ENCODE measurements at regions not wholly inside any gene's neighbourhood (a gene's known extent, or its start where the extent isn't known, plus 50 kb on each side); places are given as distances from the start of the nearest gene placed in this dataset.

DNA sequence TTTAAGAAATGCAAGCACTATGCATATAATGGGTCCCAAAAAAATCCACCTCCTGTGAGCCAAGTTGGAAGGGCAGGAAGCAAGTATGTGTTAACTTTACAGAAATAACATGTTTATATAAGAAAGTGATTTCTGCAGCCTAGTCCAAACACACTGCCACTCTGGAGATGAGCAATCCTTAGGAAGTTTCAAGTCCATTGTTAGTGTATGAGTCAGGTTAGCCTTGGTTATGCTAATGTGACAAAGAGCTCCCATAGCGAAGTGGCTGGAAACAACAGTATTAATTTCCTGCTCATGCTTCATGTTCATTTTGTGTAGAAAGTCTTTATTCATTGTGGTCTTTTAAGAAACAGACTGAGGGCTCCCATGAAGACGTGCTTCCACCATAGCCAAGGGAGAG, 121.4 kb downstream of the TBXT start:
- DNase-seq, result no peak

DNA sequence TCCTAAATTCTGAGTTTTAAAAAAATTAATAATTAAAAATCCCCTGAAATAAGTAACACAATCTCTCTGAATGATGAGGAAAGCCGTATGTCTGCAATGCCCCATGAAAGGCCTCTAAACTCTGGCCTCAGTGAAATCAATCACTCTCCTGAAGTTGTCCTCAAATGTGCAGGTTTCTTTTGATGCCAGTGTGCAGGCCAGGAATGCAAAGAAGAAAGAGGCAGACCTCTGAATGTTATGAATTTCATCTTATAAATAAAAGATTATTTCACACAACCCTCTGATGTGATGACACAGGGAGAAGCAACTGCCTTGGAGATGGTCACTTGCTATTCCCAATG, 121.8 kb downstream of the TBXT start:
- DNase-seq, result no peak

DNA sequence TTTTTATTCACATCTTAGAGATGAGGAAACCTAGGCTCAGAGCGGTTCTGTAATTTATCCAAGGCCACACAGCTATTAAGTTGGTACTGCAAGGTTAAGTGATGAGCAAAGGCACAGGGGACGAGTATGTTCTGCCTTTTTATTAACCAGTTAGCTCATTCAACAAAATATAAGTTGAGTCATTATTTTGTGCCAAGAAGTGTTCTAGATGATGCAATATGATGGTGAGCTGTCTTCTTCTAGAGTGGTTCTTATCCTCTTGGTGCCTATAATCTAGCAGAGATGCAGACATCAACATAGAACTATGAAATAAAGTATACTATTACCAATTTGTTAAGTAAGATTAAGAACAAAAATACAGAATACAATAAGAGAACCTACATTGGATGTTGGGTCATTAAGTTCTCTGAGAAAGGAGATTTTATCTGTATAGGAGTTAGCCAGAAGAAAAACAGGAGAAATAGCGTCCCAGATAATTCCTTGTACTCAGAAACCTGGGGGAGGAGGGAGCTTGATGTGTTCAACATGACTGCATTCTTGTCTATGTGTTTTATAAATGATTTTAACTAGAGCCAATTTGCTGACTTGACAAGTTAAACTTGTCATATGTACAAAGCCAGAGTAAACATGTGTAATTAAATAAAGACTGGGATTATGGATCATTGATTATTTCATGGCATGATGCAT, 122.3 kb downstream of the TBXT start:
- no peak for DNase-seq

DNA sequence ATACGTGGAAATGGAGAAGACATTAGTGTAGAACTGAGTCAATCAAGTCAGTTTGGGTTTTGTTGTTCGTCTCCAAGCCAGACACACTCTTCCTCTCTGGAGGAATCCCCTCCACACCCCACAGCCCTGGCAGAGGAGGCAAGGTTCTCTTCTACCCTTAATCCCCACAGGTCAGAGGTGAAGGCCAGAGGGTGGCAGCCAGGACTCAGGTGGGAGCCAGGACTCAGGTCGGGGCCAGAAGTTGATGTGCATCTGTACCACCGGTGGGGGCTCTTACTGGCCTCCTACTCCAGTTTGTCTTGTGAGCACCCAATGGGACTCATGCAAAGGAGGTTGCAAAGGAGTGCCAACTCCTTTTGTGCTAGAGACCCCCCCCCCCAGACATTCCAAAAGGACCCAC, 126.4 kb downstream of the TBXT start:
- DNase-seq, result no peak

DNA sequence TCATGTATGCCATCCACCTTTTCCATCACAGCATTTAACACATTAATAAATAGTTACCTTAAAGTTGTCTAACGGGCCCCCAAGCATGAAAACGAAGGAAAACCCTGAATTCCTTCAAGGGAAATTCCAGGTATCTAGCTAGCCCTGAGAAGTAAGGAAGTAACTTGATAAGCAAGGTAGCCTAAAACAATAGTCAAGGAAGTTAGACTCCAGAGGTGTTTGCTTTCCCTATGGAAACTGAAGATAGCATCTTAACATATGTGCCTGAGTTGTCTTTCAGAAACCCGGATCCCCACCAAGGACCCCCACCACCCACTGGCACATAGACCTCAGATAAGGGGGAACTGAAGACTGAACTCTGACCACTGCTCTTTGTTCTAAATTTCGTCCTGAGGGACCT, 127.4 kb downstream of the TBXT start:
- DNase-seq, result no peak

DNA sequence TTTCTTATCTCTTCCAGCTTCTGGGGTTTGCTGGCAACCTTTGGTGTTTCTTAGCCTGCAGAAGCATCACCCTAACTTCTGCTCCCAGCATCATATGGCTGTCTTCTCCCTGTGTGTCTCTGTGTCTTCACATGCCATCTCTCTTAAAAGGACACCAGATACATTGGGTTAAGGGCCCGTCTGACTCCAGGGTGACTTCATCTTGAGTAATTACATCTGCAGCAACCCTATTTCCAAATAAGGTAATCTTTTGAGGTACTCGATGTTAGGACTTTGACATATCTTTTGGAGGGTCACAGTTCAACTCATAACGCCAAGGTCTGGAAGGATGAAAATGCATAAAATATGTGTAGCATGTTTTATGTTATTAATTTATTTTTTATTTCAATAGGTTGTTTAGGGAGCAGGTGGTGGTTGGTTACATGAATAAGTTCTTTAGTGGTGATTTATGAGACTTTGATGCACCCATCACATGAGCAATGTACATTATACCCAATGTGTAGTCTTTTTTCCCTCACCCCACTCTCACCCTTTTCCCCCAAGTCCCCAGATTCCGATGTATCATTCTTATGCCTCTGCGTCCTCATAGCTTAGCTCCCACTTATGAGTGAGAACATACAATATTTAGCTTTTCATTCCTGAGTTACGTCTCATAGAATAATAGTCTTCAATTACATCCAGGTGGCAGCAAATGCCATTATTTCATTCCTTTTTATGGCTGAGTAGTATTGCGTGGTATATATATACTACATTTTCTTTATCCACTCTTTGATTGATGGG, 131.1 kb downstream of the TBXT start:
- no peak for DNase-seq

DNA sequence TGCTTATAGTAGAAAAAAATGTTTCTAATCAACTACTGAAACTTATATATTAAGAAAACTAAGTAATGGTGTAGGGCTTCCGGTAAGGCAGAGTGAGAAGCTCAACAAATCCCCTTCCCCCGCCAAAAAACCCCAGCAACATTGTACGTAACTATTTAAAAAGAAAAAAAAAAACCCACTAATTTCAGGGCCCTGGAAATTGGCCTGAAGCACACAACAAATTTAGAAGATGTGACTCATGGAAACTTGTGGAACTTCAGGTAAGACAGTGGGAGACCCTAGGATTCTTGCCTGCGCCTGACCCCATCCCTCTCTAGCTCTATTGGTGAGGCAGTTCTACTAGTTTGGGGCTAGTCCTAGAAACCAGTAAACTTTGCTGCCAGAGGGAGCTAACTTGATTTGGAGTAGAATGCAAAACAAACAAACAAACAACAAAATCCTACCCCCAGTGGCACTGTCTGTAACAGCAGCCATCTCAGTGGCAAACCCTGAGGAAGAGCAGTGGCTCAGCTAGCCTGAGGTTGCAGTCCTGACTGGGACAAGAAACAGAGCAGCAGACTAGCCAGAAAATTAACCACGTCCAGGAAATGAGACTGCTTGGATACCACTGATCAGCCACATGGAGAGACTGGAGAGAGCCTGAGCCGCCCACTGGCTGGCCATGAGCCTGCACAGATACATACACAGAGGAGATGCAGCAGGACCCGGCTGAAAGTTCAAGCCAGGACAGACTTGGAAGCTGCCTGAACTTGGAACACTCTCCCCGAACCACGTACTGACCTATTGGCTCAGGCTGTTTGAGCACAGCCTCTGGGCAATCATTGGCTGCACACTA, 135.1 kb downstream of the TBXT start:
- no peak for DNase-seq

DNA sequence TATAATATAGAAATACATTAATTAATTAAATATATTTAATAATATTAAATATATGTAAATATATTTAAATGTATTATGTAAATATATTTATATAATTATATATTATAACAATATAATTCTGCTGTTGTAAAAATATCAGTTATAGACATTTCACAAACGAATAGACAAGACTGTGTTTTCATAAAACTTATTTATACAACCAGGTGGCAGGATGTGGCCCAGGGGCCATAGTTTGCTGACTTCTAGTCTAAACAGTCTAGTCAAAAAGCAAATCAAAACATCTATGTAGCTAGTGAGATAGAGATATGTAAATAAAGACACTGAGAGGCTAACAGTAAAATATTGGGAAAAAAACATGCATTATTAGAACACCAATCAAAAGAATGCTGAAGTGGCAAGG, 136.4 kb downstream of the TBXT start:
- DNase-seq, result no peak

DNA sequence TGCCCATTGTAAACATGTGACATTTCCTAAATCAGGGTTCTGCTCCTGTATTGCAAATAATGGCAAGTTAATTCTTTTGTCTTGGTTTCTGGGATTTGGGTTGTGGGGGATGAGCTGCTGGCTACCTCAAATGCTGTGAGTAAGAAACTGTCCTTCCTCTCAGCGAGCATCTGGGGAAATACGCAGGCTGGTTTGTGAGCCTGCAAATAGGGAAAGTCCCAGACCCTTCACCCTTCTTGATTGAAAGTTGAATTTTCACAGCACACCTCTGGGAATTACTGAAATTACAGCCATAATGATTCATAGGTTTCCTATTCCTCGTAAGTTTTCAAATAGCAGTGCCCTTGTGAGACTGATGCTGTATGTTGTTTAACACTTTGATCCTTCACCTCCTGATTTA, 138.1 kb downstream of the TBXT start:
- no peak for DNase-seq

DNA sequence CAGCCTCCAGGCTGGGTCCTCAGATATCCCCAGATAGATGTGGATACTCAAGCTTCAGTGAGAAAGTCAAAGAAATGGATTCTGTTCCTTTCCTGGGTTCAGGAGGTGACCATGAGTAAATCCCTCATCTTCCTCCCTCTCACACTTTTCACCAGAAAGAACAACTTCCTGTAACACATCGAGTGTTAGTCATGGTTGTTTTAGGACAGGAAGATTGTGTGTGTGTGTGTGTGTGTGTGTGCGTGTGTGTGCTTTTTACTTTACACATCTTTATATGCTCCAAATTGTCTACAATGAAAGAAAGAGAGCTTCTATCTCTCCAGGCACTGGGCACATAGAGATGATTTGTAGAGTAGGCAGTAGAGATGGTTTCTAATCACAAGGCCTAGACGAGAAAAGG, 139.9 kb downstream of the TBXT start:
- no peak for DNase-seq

DNA sequence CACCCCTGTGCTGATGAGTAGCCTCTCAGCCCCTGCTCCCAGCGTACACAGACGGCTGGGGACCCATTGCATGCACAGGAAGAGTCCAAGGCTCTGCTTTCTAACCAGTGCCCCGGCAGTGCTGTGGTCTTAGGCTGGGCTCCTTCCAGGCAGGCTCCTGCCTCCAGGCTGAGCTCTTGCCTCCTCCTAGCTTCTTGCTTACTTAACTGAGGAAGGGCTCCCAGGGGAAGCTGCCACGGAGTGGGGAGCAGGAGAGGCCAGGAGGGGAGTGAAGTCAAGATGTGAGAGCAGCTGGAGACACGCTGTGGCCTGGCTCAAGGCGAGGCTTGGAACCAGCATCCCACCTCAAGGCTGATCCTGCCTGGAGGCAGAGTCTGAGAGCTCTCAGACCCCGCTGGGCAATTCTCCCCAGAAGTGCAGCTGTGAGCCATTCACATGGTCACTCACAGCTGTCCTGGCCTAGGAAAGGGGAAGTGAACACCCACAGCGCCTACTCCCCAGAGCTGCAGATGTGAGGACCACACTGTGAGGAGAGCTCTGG, 141.0 kb downstream of the TBXT start:
- DNase-seq, result no peak

DNA sequence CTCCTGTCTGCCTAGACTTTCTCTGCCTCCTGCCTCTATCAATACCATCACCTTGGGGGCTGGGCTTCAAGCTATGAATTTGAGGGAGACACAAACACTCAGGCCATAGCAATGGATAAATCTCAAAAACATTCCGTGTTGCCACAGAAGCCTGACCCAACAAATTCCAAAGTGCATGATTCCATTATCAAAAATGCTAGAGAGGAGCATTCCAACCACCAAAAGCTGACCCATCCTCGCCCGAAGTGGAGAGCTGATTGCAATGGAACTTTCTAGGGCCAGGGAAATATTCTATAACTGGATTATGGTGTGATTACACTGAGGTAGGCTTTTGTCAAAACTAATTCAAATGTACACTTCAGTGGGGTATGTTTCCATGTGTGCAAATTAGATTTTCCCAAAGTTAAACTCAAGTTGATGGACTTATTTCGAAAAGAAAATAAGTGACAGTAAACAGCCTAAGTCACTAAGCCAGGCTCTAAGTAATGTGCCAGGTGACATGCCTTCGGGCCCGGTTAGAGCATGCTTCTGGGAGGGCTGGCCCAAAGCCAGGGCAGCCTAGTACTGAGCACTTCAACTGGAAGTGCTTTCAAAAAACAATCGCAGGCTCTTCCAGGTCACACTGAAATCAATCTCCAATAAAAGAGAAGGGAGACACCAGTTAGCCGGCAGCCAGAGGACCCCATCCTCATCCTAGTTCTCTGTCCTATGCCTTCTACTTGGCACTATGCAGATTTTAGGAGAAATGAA, 142.3 kb downstream of the TBXT start:
- DNase-seq, result no peak

DNA sequence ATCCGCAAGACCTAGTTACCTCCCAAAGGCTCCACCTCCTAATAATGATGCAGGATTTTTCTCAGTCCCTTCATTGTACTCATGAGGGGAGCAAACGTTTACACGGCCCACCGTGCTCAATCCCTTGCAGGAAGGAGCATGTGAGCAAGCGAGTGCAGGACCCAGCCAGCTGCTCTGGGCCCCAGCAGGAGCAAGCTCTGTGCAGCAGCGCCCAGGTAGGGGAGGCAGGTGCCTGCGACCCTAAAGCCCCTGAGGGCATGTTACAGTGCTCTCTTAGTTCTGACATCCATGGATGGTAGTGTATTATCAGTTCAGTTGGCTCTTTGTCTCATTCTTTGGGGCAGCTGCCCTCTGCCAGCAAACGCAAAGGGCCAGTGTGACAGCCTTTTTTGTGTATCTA, 143.4 kb downstream of the TBXT start:
- DNase-seq, result no peak

DNA sequence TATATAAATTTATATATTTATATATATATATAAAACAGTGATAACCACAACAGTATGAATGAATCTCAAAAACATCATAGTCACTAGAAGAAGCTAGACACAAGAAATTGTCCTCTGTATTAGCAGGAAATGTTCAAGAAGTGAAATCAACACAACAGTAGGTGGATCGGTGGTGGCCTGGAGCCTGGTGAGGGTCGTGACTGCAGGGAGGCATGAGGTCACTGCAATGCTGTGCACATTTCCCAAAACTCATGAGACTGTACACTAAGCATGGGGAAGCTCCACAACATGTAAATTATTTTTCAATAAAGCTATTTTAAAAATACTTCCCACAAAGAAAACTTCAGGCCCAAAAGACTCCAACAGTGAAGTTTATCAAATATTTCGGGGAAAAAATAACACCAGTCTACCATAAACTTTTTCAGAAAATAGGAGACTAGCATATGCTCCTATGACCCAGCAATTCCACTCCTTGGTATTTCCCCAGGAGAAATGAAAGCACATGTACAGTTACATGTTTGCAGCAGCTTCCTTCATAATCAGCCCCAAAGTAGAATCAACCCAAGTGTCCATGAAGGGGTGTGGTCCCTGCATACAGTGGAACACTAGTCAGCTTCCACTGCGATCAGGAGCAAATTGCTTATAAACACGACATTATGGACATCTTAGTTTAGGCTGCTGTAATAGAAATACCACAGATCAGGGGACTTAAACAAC, 144.2 kb downstream of the TBXT start:
- DNase-seq, result no peak

DNA sequence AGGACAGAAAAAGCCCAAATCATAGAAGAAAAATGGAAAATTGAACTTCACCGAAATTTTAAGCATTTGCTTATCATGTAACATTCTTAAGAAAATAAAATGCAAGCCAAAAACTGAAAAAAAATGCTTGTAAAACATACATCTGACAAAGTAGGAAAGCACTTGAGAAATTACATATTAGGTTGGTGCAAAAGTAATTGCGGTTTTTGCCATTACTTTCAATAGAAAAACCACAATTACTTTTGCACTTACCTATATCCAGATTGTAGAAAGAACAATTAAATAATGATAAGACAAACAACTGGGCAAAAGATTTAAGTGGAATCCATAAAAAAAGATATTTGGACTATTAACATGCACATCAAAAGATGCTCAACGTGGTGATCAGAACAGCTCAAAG, 146.2 kb downstream of the TBXT start:
- no peak for DNase-seq

DNA sequence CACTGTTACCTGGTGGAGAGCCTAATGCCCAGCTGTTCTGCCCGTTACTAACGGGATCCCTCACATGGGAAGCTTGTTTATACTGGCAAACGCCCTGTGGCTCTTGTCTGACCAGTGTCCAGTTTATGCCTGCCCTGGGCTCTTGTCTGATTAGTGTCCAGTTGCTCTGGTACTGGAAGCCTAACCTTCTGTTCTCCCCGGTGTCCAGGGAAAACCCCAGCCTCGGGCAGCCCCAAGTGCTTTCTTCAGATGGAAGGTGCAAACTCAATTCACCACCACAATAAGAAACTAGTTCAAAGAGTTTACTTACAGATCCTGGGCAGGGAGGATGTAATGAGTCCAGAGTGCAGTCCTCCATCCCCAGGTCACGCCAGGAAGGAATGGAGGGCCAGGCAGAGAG, 148.4 kb downstream of the TBXT start:
- no peak for DNase-seq

DNA sequence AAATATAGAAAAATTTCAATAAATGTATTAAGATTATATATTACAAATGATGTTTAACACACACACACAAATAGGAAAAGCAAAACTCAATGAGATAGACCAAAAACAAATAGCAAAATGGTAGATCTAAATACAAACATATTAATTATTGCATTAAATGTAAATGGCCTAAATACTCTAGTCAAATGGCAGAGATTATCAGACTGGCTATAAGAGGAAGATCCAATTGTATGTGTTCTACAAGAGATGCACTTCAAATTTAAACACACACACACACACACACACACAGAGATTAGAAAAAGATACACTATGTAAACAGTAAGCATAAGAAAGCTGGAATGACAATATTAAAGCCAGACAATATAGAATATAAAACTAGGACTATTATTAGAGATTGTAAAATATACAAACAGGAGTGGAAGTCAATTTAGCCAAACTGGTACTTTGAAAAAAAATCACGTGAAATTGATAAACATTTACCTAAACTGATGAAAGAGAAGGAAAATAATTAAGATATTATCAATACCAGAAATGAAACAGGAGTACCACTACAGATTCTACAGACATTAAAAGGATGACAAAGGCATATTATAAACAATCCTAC, 150.5 kb downstream of the TBXT start:
- DNase-seq, result no peak

DNA sequence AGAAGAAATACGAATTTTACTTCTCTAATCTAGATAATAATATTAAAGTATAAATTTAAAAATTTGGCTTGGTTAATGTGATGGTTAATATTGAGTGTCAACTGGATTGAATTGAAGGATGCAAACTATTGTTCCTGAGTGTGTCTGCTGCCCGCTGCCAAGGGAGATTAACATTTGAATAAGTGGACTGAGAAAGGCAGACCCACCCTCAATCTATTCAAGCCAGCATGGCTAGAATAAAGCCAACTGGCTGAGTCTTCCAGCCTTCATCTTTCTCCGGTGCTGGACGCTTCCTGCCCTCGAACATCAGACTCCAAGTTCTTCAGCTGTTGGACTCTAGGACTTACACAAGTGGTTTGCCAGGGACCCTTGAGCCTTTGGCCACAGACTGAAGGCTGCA, 152.7 kb downstream of the TBXT start:
- no peak for DNase-seq

DNA sequence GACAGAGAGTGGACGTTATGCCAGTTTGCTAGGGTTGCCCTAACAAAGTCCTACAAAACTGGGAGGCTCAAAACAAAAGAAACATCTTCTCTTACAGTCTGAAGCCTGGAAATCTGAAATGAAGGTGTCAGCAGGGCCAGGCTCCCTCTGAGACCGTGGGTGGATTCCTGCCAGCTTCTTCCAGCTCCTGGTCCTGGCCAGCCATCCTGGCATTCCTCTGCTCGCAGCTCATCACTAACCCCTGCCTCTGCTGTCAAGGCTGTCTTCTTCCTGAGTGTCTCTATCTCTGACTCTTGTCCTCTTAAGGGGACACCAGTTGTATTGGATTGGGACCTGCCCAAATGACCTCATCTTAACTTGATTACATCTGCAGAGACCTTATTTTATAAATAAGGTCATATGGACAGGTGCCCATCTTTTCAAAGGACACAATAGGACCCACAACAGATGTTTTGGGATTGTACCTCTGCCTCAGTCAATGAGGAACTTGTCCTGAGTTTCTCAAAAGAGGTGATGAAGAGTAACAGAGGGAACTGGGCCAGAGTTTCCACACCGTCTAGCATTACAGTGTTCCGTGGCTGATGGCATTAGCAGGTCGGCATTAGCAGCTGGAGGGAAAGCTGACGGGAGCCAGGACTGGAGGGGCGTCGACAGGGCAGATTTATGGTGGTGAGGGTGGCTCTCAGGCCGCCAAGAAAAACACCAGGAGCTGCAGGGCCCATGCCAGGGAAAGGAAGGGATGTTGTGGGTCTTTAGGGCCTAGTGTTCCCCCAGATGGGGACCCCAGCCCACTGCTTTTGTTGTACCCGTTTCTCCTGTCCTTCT, 157.3 kb downstream of the TBXT start:
- no peak for DNase-seq

DNA sequence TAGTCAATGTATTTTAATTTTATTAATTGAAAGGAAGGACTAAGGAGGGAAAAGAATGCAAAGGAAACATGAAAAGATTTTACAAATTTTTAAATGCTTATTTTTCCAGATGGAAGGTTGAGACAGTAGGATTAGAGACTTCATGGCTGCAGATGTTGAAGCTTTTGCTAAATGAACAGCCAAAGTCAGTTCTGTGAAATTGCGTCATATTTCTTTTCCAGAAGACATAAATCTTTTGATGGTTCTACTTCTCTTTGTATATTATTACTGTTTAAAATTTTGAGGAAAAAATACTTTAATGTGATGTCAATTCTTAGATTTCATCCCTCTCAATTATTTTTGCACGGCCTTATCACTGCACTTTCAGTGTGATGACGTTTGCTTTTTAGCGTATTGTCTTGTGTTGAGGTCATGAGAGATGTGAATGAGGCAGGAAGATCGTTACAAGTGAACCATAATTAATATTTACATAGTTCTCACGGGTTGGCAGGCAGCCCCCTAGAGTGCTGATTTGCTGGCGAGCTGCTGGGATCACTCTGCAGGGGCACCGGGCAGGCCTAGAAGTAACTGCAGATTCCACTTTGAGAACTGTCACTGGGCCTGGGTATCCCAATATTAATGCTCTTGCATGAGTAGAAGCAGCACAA, 158.1 kb downstream of the TBXT start:
- no peak for DNase-seq
